ENCODE measurements at regions not wholly inside any gene's neighbourhood (a gene's known extent, or its start where the extent isn't known, plus 50 kb on each side); places are given as distances from the start of the nearest gene placed in this dataset.

GRCh38 chr2:198660501-198660900 lies 797.2 kb downstream of the SATB2 start:
- H3K36me3 ChIP-seq, result no peaks in the 10 kb centered on the region
- no peak for TF ChIP-seq CTCF (IDR thresholded peaks at IDR 0.05)
- 85% methylated on average over 3 of the region's 3 CpGs for WGBS, 2 donors
- ATAC-seq (no peak), DNase-seq (no peak)
- no peaks in the 10 kb centered on the region for H3K9me3 ChIP-seq
- no peaks in the 10 kb centered on the region for H3K27me3 ChIP-seq
- intact Hi-C loops (cut with DNase I), result no loop called here
- H3K4me1 ChIP-seq, result no peaks in the 10 kb centered on the region
- H3K4me3 ChIP-seq, result no peak overlapping the region
- no peak overlapping the region for H3K27ac ChIP-seq

- DNase-seq (no peak), ATAC-seq (no peak)
- H3K4me3 ChIP-seq, result no peak overlapping the region
- TF ChIP-seq CTCF (IDR thresholded peaks at IDR 0.05), result no peak
- intact Hi-C loops (cut with DNase I), result loop anchor here in 1 of 10 donors (10.0 kb wide), 1 partner anchor 836 kb away; no protein-coding TSS in a partner anchor
- no peaks in the 10 kb centered on the region for H3K27me3 ChIP-seq
- 77 to 84% methylated on average over 5 of the region's 5 CpGs for WGBS, 2 donors
- no peak overlapping the region for H3K27ac ChIP-seq
- H3K36me3 ChIP-seq, result no peaks in the 10 kb centered on the region
- H3K4me1 ChIP-seq, result no peaks in the 10 kb centered on the region
- no peaks in the 10 kb centered on the region for H3K9me3 ChIP-seq
These were observed 798.5 kb downstream of the SATB2 start for GRCh38 chr2:198659096-198659870.

GRCh38 chr2:198657512-198658121 lies 800.1 kb downstream of the SATB2 start:
- no peaks in the 10 kb centered on the region for H3K9me3 ChIP-seq
- H3K4me3 ChIP-seq, result no peak overlapping the region
- TF ChIP-seq CTCF (IDR thresholded peaks at IDR 0.05), result peak in 5 of 9 donors; percentile 18 to 43 (median 30)
- no peaks in the 10 kb centered on the region for H3K4me1 ChIP-seq
- H3K36me3 ChIP-seq, result no peaks in the 10 kb centered on the region
- DNase-seq (no peak), ATAC-seq (no peak)
- intact Hi-C loops (cut with DNase I), result loop anchor here in 1 of 10 donors (10.0 kb wide), 1 partner anchor 837 kb away; no protein-coding TSS in a partner anchor
- no peaks in the 10 kb centered on the region for H3K27me3 ChIP-seq
- WGBS, 2 donors, result 40 to 55% methylated on average over 6 of the region's 6 CpGs
- H3K27ac ChIP-seq, result no peak overlapping the region

GRCh38 chr2:198656869-198657268 lies 800.9 kb downstream of the SATB2 start:
- intact Hi-C loops (cut with DNase I), result loop anchor here in 1 of 10 donors (10.0 kb wide), 1 partner anchor 838 kb away; no protein-coding TSS in a partner anchor
- Histone ChIP-seq H3K4me3 (no peak overlapping the region), H3K27ac (no peak overlapping the region), H3K4me1 (no peaks in the 10 kb centered on the region), H3K27me3 (no peaks in the 10 kb centered on the region), H3K36me3 (no peaks in the 10 kb centered on the region), H3K9me3 (no peaks in the 10 kb centered on the region)
- ATAC-seq, result no peak
- TF ChIP-seq CTCF (IDR thresholded peaks at IDR 0.05), result no peak
- WGBS, 2 donors, result 57 to 58% methylated on average over 2 of the region's 2 CpGs
- DNase-seq, result no peak
